ENCODE measurements at regions not wholly inside any gene's neighbourhood (a gene's known extent, or its start where the extent isn't known, plus 50 kb on each side); places are given as distances from the start of the nearest gene placed in this dataset.
"Not testable (repeated sequence)": the region's sequence is repeated elsewhere in the genome, so short reads cannot be mapped to it uniquely, and the experiment has no call there.

DNA sequence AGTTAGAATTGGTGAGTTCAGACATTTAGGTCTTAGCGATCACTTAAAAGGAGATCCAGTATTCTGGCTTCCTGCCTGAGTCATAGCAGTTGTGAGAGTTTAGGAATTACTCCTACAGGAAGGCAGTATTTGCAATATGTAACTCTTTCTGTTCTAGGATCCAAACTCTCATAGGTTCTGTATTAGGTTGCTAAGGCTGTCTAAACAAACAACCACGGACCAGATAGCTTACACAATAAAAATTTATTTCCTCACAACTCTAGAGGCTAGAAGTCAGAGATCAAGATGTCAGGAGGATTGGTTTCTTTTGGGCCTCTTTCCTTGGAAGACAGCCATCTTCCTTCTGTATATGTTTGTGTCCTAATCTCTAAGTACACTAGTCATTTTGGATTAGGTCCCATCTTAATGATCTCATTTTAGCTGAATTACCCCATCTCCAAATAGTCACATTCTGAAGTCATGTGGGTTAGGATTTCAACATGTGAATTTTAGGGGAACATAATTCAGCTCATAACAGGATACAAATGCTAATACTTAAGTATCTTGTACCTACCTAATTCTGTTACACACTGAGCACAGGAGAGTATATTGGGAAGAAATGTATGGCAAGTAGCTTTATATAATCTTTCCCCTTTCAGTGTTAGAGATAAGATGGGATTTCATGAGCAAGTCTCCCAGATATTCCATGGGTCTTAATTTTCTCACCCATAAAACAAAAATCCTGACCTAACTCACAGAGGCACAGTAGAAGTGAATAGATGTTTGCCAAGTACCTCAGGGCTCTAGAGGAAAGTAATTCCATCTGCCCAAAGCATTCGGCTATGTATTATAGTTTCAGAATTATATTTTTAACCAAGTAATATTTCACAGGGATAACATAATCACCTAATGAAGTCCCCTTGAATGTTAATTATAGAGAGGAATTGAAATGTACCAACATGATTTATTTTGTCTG, 144.4 kb downstream of the PTBP2 start:
- no peak for DNase-seq

DNA sequence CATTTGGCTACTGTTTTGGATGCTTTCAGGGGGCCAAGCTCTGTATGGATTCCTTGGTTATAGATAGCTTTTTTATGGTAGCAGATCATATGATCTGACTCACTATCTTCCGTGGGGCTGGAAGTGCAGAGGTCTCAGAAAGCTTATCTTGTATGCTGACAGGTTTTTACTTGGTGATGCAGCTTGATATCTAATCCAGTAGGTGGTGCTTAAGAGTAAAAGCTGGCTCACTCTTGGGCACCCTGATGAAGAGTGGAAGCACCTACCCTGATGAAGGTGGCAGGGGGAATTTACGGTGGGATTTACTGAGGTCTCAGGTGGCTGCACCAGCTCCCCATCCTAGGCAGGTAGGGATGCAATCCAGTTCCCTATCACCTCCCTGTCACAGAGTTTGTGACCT, 151.2 kb downstream of the PTBP2 start:
- no peak for DNase-seq

- no peak for DNase-seq
Measured at GRCh38 chr1:96878640-96879039, 157.1 kb downstream of the PTBP2 start.

DNA sequence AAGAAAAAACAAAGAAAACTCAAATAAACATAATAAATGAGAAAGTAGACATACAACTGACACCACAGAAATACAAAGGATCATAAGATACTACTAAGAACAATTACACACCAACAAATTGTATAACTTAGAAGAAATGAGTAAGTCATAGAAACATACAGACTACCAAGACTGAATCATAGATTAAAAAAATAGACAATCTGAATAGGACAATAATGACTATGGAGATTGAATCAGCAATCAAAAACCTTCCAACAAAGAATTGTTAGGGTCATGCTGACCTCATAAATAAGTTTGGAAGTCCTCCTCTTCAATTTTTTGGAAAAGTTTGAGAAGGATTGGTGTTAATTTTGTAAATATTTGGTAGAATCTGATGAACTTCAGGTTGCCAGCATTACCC, 159.0 kb downstream of the PTBP2 start:
- DNase-seq: no peak

GRCh38 chr1:96882096-96882495, 160.5 kb downstream of the PTBP2 start:
- no peak for DNase-seq

GRCh38 chr1:96886474-96886873, 164.9 kb downstream of the PTBP2 start:
- no peak for DNase-seq

DNA sequence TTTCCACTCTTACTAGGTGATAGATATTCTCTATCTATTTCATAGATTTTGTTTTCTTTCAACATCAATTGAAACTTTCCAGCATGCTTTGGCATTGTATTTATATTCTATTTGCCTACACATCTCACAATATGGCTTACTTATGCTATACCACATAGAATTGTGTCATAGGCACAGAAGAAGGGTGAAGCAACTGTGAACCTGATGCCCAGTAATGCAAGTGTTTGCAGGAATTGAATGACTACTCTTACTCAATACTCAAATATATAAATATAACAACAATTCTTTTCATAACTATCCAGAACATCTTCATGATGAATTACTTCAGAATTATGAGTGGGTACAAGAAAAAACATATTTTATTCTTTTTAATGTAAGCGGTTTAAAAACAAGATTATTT, 165.9 kb downstream of the PTBP2 start:
- no peak for DNase-seq

DNA sequence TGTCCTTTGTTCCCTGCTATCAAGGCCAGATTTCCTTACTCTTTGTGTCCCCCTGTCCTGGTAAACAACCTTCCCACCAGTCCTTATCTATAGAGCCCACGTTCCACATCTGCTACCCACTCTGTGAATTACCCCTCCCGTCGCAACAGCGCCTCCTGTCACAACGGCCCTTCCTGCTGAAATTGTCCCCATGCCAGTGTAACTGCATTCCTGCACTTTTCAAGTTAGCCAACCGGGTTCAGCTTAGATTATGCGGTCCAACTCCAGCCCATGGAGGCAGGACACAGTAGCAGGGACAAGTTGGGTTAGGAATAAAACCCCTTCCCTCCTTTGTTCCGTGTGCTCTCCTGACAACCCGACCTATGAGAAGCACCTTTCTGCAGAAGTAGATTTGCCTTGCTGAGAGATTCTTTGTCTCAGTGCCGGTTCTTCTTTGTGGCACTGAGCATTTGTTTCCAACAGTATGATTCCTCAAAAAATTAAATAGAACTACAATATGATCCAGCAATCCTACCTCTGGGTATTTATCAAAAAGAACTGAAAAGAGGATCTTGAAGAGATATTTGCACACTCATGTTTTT, 180.3 kb downstream of the PTBP2 start:
- DNase-seq: no peak

GRCh38 chr1:96912248-96912647, 190.7 kb downstream of the PTBP2 start:
- DNase-seq: no peak

DNA sequence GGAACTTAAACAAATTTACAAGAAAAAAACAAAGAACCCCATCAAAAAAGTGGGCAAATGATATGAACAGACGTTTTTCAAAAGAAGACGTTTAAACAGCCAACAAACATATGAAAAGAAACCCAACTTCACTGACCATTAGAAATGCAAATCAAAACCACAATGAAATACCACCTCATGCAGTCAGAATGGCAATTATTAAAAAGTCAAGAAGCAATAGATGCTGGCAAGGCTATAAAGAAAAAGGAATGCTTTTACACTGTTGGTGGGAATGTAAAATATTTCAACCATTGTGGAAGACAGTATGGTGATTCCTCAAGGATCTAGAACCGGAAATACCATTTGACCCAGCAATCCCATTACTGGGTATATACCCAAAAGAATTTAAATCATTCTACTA, 194.1 kb downstream of the PTBP2 start:
- not testable (repeated sequence) for DNase-seq

DNA sequence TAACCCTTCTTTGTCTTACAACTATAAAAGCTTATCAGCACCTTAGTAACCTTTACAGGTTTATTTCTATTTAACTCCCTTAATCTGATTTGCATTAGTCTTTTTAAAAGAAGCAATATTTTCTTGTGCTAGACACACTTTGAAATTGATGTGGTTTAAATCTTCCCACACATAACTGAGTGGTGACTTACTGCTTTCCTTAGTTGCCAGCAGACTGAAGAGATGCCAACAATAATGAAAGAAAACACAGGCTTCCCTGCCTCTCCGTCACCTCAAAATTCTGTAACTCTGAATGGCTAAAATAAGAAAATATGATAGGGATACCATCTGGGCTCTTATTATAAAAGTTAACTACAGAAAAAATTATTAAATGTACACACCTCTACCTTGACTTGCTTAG, 196.8 kb downstream of the PTBP2 start:
- DNase-seq: no peak

DNA sequence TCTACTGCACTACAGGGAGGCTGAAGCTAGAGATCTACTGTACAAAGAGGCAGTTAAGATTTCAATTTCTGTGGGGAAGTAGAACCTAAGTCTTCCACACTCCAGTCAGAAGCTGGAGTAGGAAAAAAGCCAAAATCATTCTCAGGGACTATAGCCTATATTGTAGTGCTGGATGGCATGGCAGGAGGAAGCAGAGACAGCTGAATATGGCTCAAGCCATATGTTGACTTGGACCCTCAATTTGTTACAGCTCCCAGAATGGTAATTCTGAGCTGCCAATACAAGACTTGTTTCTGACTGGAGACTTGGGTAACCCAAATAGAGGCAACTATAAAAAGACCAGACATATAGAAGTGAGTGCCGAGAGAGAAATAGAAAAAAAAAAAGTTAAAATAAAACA, 200.6 kb downstream of the PTBP2 start:
- no peak for DNase-seq

- no peak for DNase-seq
Measured at GRCh38 chr1:96923753-96924152, 202.2 kb downstream of the PTBP2 start.

- DNase-seq: no peak
Measured at GRCh38 chr1:96926176-96926575, 204.6 kb downstream of the PTBP2 start.

DNA sequence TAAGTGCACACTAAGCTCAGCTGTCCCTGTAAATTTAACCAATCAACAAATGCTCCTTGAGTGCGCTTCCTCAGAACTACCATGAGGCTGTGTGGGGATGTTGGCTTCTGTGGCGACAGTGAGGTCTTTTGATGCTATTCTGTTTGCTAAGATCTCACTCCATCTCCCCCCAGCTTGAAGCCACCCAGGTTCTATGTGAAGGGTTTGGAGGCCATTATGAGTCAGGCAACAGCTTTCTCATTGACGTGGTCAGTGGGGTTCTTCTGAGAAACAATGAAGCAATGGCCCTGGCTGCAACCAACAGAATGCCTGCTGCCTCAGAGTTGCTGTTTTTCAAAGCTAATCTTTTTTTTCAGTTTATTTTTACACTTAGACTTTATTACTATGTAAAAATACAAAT, 205.5 kb downstream of the PTBP2 start:
- no peak for DNase-seq

GRCh38 chr1:96931136-96931535, 209.6 kb downstream of the PTBP2 start:
- no peak for DNase-seq

- no peak for DNase-seq
Measured at GRCh38 chr1:96934282-96934681, 212.7 kb downstream of the PTBP2 start.

GRCh38 chr1:96944432-96945092, 223.0 kb downstream of the PTBP2 start:
- no peak for DNase-seq

DNA sequence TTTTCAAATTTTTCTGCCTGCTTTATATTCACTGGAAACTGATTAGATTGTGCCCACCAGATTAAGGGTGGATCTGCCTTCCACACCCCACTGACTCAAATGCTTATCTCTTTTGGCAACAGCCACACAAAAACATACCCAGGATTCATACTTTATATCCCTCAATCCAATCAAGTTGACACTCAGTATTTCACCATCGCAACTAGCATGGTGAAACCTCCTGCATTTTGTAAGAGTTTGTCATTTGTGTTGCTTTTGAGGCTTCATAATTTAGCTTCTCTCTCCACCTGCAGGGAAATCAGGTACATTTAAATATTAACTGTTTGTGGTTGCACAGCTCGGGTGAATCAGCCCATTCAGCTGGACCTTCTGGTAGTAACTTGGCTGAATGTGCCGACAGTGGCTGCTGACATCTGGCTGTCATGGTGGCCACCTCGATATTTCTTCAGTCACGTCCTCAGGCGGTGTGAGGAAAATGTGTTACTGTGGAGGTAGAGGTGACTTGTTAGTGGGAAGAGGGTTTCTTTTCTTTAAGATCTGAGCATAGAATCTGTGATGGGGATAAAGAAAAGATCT, 224.0 kb downstream of the PTBP2 start:
- DNase-seq: no peak

GRCh38 chr1:96955307-96956012, 233.9 kb downstream of the PTBP2 start:
- no peak for DNase-seq

DNA sequence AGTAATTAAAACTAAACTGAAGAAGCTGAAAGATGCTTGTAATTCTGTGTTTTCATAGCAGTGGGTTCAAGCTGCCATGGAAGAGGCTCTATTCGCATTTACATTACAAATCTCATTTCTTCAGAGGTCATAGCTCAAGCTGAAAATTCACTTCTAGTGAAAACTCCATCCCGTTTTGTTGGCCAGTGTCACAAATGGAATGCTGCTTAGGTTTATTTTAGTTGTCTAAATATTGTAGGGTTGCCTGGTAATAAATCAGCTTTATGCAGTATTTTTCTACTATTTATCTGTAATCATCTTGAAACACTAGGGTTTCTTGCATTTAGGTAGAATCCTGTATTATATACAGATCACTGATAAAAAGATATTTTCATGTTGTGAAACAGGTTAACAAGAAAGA, 240.6 kb downstream of the PTBP2 start:
- DNase-seq: no peak

GRCh38 chr1:96962751-96963211, 241.2 kb downstream of the PTBP2 start:
- DNase-seq: no peak

GRCh38 chr1:96964761-96965160, 243.2 kb downstream of the PTBP2 start:
- no peak for DNase-seq
